ENCODE measurements at regions not wholly inside any gene's neighbourhood (a gene's known extent, or its start where the extent isn't known, plus 50 kb on each side); places are given as distances from the start of the nearest gene placed in this dataset.
A peak's percentile ranks its signal among the peaks of the same experiment; 100 is the strongest.

GRCh38 chr20:40612247-40612646 is 76.8 kb downstream of the MAFB start:
- H3K4me2 ChIP-seq (replicated peaks; ENCODE audit: extremely low read depth, low read length, poor library complexity, severe bottlenecking) = no peak overlapping the region
- intact Hi-C loops (cut with micrococcal nuclease) = no loop called here
- Mint-ChIP-seq H3K27me3 (ENCODE audit: low read depth in 3 of 3) (peaks cover 9 to 44% (median 18%) of the 10 kb centered on the region in 3 donors), H3K27ac (peak overlapping the region in 1 of 7 donors; percentile 20), H3K9me3 (peaks cover 0 to 2% (median 0%) of the 10 kb centered on the region in 7 donors), H3K36me3 (no peaks in the 10 kb centered on the region), H3K4me1 (peaks cover 4% of the 10 kb centered on the region), H3K4me3 (no peak overlapping the region)
- H3K9me3 ChIP-seq (replicated peaks in 1 of 2; ENCODE audit: control insufficient read depth in 1 of 2, insufficient read depth in 1 of 2, low read length in 2 of 2) = no peaks in the 10 kb centered on the region
- TF ChIP-seq CTCF (IDR thresholded peaks at IDR 0.05) = no peak
- H3K27ac ChIP-seq (ENCODE audit: low read depth in 1 of 2, low read length in 2 of 2) = no peak overlapping the region
- H3K79me2 ChIP-seq (ENCODE audit: insufficient read depth, low read length) = no peaks in the 10 kb centered on the region
- H2AFZ ChIP-seq (ENCODE audit: insufficient read depth, low read depth, low read length, poor library complexity, severe bottlenecking) = no peak overlapping the region
- no CpG with 5 or more reads among the region's 4 CpGs for WGBS (ENCODE audit: insufficient coverage)
- H3K4me1 ChIP-seq (ENCODE audit: control insufficient read depth in 1 of 2, insufficient read depth in 2 of 2, low read length in 2 of 2) = peaks cover 0 to 4% of the 10 kb centered on the region in 2 donors
- H3K4me3 ChIP-seq (replicated peaks in 1 of 3; ENCODE audit: low read depth in 2 of 3, low read length in 3 of 3) = no peak overlapping the region
- H4K20me1 ChIP-seq (ENCODE audit: insufficient read depth, low read length) = no peaks in the 10 kb centered on the region
- no peak for DNase-seq
- H3K36me3 ChIP-seq (replicated peaks in 1 of 2; ENCODE audit: control insufficient read depth in 1 of 2, insufficient read depth in 2 of 2, low read length in 2 of 2) = no peaks in the 10 kb centered on the region
- peaks cover 22 to 47% of the 10 kb centered on the region in 2 donors for H3K27me3 ChIP-seq (ENCODE audit: control insufficient read depth in 2 of 2, insufficient read depth in 2 of 2, low read length in 2 of 2)
- H3K9ac ChIP-seq (ENCODE audit: insufficient read depth, low read length, poor library complexity, severe bottlenecking) = no peak overlapping the region

- Mint-ChIP-seq H3K27ac (no peak overlapping the region), H3K9me3 (peaks cover 0 to 2% (median 0%) of the 10 kb centered on the region in 7 donors), H3K4me3 (no peak overlapping the region), H3K4me1 (peaks cover 6% of the 10 kb centered on the region), H3K27me3 (ENCODE audit: low read depth in 3 of 3) (peaks cover 9 to 42% (median 11%) of the 10 kb centered on the region in 3 donors), H3K36me3 (no peaks in the 10 kb centered on the region)
- no CpG with 5 or more reads among the region's 3 CpGs for WGBS (ENCODE audit: insufficient coverage)
- Histone ChIP-seq H3K4me1 (ENCODE audit: control insufficient read depth in 1 of 2, insufficient read depth in 2 of 2, low read length in 2 of 2) (peaks cover 0 to 4% of the 10 kb centered on the region in 2 donors), H3K9ac (ENCODE audit: insufficient read depth, low read length, poor library complexity, severe bottlenecking) (no peak overlapping the region), H3K27me3 (ENCODE audit: control insufficient read depth in 2 of 2, insufficient read depth in 2 of 2, low read length in 2 of 2) (peaks cover 20 to 38% of the 10 kb centered on the region in 2 donors), H4K20me1 (ENCODE audit: insufficient read depth, low read length) (no peaks in the 10 kb centered on the region), H3K79me2 (ENCODE audit: insufficient read depth, low read length) (no peaks in the 10 kb centered on the region), H3K27ac (ENCODE audit: low read depth in 1 of 2, low read length in 2 of 2) (no peak overlapping the region), H3K36me3 (replicated peaks in 1 of 2; ENCODE audit: control insufficient read depth in 1 of 2, insufficient read depth in 2 of 2, low read length in 2 of 2) (no peaks in the 10 kb centered on the region), H3K9me3 (replicated peaks in 1 of 2; ENCODE audit: control insufficient read depth in 1 of 2, insufficient read depth in 1 of 2, low read length in 2 of 2) (no peaks in the 10 kb centered on the region), H2AFZ (ENCODE audit: insufficient read depth, low read depth, low read length, poor library complexity, severe bottlenecking) (no peak overlapping the region), H3K4me2 (replicated peaks; ENCODE audit: extremely low read depth, low read length, poor library complexity, severe bottlenecking) (no peak overlapping the region), H3K4me3 (replicated peaks in 1 of 3; ENCODE audit: low read depth in 2 of 3, low read length in 3 of 3) (no peak overlapping the region)
- intact Hi-C loops (cut with micrococcal nuclease) = no loop called here
- no peak for TF ChIP-seq CTCF (IDR thresholded peaks at IDR 0.05)
- peak; percentile 17 to 34 (median 33) for DNase-seq
Observed at GRCh38 chr20:40610730-40611129, 78.3 kb downstream of the MAFB start.
